GM23248 (cell line): ENCODE measurements at regions not wholly inside any gene's neighbourhood (a gene's known extent, or its start where the extent isn't known, plus 50 kb on each side); places are given as distances from the start of the nearest gene placed in this dataset.

Experiments
- EZH2 ChIP-seq: fragments of 200-600 bp; sonication (generic); IDR thresholded peaks from 2 replicates; pipeline ENCODE4 v1.6.1; 2018; ENCODE audit warnings: antibody characterized with exemption, mild to moderate bottlenecking; ENCODE audit not compliant: insufficient read depth, poor library complexity, severe bottlenecking
- EZH2phosphoT487 ChIP-seq: fragments of 200-600 bp; sonication (generic); IDR thresholded peaks from 2 replicates; pipeline ENCODE4 v1.6.1; 2018; ENCODE audit warnings: antibody characterized with exemption, moderate library complexity, mild to moderate bottlenecking, low read depth; ENCODE audit not compliant: insufficient read depth

DNA sequence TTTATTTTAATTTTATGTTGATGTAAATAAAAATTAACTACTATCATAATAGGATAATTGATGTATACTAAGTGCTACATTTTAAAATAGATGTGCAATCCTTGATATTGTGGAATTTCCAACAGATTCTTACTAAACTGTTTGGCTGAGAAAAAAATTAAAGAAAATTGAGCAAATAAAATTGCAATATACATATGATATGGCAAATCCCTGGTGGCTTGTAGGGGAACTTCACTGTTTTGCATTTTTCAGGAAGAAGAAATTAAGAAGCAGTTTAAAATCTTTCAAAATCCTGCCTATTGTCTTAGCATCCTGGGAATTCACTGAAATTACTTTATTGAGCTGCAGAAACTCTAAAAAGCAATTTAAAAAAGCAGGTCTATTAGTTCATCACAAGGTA is 191.4 kb upstream of the ADGRB3 start:
- TF ChIP-seq EZH2 (no peak), EZH2phosphoT487 (no peak)
